Endothelial cell of umbilical vein (primary cell): ENCODE measurements at regions not wholly inside any gene's neighbourhood (a gene's known extent, or its start where the extent isn't known, plus 50 kb on each side); places are given as distances from the start of the nearest gene placed in this dataset.

Experiments used
- BruUV-seq: library from RNA; stranded (reverse); fragments of 400-500 nt; replicated peaks from 2 replicates; lab custom pipeline; 2021; lab: Mats Ljungman, UMichigan
- CTCF ChIA-PET: fragments of 300-600, 350-600 bp; sonication (Branson Sonifier 250); formaldehyde crosslinking; loops from one replicate; lab custom pipeline; 2021; ENCODE audit warnings: antibody characterized with exemption, inconsistent platforms; lab: Charles Lee
- POLR2A ChIA-PET: fragments of 300-600, 350-600 bp; sonication (Branson Sonifier 250); formaldehyde crosslinking; loops from one replicate; lab custom pipeline; 2021; ENCODE audit warnings: antibody characterized with exemption, inconsistent platforms; lab: Charles Lee
- DNase-seq: peaks from one replicate; pipeline ENCODE4 v3.0.0-alpha.2; 2011; ENCODE audit warnings: low read depth, low spot score
- FAIRE-seq: peaks from 2 replicates; lab custom pipeline; 2011; peaks lifted over from hg19 to GRCh38; lab: Jason Lieb, UNC
- H2AFZ ChIP-seq: 2 replicates; pipeline ENCODE4 v1.6.0; 2012; ENCODE audit warnings: low read depth, low read length, control low read depth, inconsistent platforms
- H3K27ac ChIP-seq: 2 replicates; pipeline ENCODE4 v1.5.1; 2011; ENCODE audit warnings: low read depth, mild to moderate bottlenecking, control low read depth, low read length, moderate library complexity; ENCODE audit not compliant: insufficient read depth
- H3K27me3 ChIP-seq, 2 experiments: 2 replicates each; pipeline versions ENCODE4 v1.6.0 to v1.6.1; 2011; ENCODE audit warnings: low read length in 2 of 2, mixed read lengths in 1 of 2; ENCODE audit not compliant: control insufficient read depth in 2 of 2, insufficient read depth in 2 of 2
- H3K36me3 ChIP-seq, 2 experiments: 2 replicates in 1 of 2; 3 replicates in 1 of 2; pipeline ENCODE4 v1.5.1; 2011; ENCODE audit warnings: low read length in 2 of 2, mild to moderate bottlenecking in 1 of 2, moderate library complexity in 1 of 2; ENCODE audit not compliant: control insufficient read depth in 2 of 2, insufficient read depth in 2 of 2; ENCODE audit errors: extremely low read depth in 1 of 2
- H3K4me1 ChIP-seq: 3 replicates; pipeline ENCODE4 v1.5.1; 2011; ENCODE audit warnings: mild to moderate bottlenecking, low read length; ENCODE audit not compliant: control insufficient read depth, insufficient read depth; ENCODE audit errors: extremely low read depth
- H3K4me2 ChIP-seq: 2 replicates; pipeline ENCODE4 v1.6.1; 2011; ENCODE audit warnings: low read length, control low read depth, mixed read lengths; ENCODE audit not compliant: insufficient read depth
- H3K4me3 ChIP-seq, 3 experiments: fragments of 200-600 bp in 1 of 3; sonication (generic), shearing (Covaris generic) in 1 of 3; replicated peaks in 1 of 3; 2 replicates each; pipeline ENCODE4 v1.5.1; 2011 to 2016; ENCODE audit warnings: control low read depth in 3 of 3, low read length in 3 of 3, mild to moderate bottlenecking in 2 of 3, inconsistent platforms in 1 of 3, low read depth in 1 of 3, moderate library complexity in 1 of 3; ENCODE audit not compliant: insufficient read depth in 1 of 3
- H3K79me2 ChIP-seq: 2 replicates; pipeline ENCODE4 v1.6.0; 2012; ENCODE audit warnings: low read length, inconsistent platforms; ENCODE audit not compliant: control insufficient read depth, insufficient read depth
- H3K9ac ChIP-seq: replicated peaks from 2 replicates; pipeline ENCODE3; 2011; ENCODE audit warnings: low read length, control low read depth; ENCODE audit not compliant: insufficient read depth; ENCODE audit errors: extremely low read depth
- H3K9me1 ChIP-seq: replicated peaks from 3 replicates; pipeline ENCODE4 v1.6.0; 2011; ENCODE audit warnings: mild to moderate bottlenecking, low read length; ENCODE audit not compliant: control insufficient read depth, insufficient read depth; ENCODE audit errors: extremely low read depth
- H3K9me3 ChIP-seq: replicated peaks from 2 replicates; pipeline ENCODE4 v1.5.1; 2012; ENCODE audit warnings: low read length, inconsistent platforms; ENCODE audit not compliant: control insufficient read depth, insufficient read depth
- H4K20me1 ChIP-seq: replicated peaks from 2 replicates; pipeline ENCODE3; 2011; ENCODE audit warnings: mild to moderate bottlenecking, low read length; ENCODE audit not compliant: control insufficient read depth, insufficient read depth; ENCODE audit errors: extremely low read depth
- CTCF ChIP-seq, 2 donors: IDR thresholded peaks; 1 replicate in 1 of 2; 2 replicates in 1 of 2; pipeline ENCODE4 v1.5.1; 2011; ENCODE audit warnings: low read length in 2 of 2, mild to moderate bottlenecking in 2 of 2, moderate library complexity in 2 of 2, control low read depth in 1 of 2, inconsistent platforms in 1 of 2, low read depth in 1 of 2; ENCODE audit not compliant: insufficient read depth in 1 of 2; ENCODE audit errors: extremely low read depth in 1 of 2
- EZH2 ChIP-seq: IDR thresholded peaks from 2 replicates; pipeline ENCODE4 v1.6.1; 2012; ENCODE audit warnings: borderline replicate concordance, low read depth, mild to moderate bottlenecking, moderate library complexity, low read length, inconsistent platforms; ENCODE audit not compliant: severe bottlenecking
- FOS ChIP-seq: IDR thresholded peaks from 2 replicates; pipeline ENCODE4 v1.6.1; 2011; ENCODE audit warnings: mild to moderate bottlenecking, low read length, moderate library complexity, borderline replicate concordance; ENCODE audit not compliant: insufficient read depth
- GATA2 ChIP-seq: IDR thresholded peaks from 2 replicates; pipeline ENCODE4 v1.7.0; 2011; ENCODE audit warnings: low read depth, mild to moderate bottlenecking, moderate library complexity, mixed read lengths, low read length; ENCODE audit not compliant: insufficient read length, insufficient read depth
- JUN ChIP-seq: IDR thresholded peaks from 2 replicates; pipeline ENCODE4 v1.6.1; 2011; ENCODE audit warnings: borderline replicate concordance, low read depth; ENCODE audit not compliant: insufficient read length, insufficient read depth
- MAX ChIP-seq: IDR thresholded peaks from 2 replicates; pipeline ENCODE4 v1.6.1; 2011; ENCODE audit not compliant: insufficient read depth, insufficient read length
- MYC ChIP-seq: IDR thresholded peaks from one replicate; pipeline ENCODE4 v1.6.1; 2011; ENCODE audit warnings: mild to moderate bottlenecking, low read depth, low read length
- POLR2A ChIP-seq: IDR thresholded peaks from 2 replicates; pipeline ENCODE4 v1.6.1; 2012; ENCODE audit warnings: low read depth, mild to moderate bottlenecking, control low read depth, low read length
- POLR2AphosphoS5 ChIP-seq: IDR thresholded peaks from 2 replicates; pipeline ENCODE4 v1.6.1; 2012; ENCODE audit warnings: low read depth, mild to moderate bottlenecking, control low read depth, low read length, moderate library complexity; ENCODE audit not compliant: insufficient read depth
- dilution Hi-C: fragments of 300-500 bp; cut with MboI; formaldehyde crosslinking; loops from one replicate; pipeline ENCODE4 v1.15.0; 2019; ENCODE audit warnings: low sequenced_read_pairs; ENCODE audit not compliant: extremely low pct_ligation_motif_present
- intact Hi-C: fragments of 100-400 bp; cut with micrococcal nuclease; formaldehyde crosslinking; loops from one replicate; pipeline ENCODE4 v1.10.0; 2022

GRCh38 chr9:126559296-126559695 lies 54.4 kb upstream of the LMX1B start:
- Histone ChIP-seq H3K36me3 (no peaks in the 10 kb centered on the region), H3K9ac (no peak overlapping the region), H3K9me1 (no peaks in the 10 kb centered on the region), H2AFZ (no peak overlapping the region), H3K27ac (no peak overlapping the region), H3K4me2 (no peak overlapping the region), H3K9me3 (no peaks in the 10 kb centered on the region), H3K27me3 (peaks cover 5 to 18% of the 10 kb centered on the region in 2 experiments), H4K20me1 (no peaks in the 10 kb centered on the region), H3K4me1 (no peaks in the 10 kb centered on the region), H3K79me2 (no peaks in the 10 kb centered on the region), H3K4me3 (no peak overlapping the region)
- no TSS peak for BruUV-seq
- DNase-seq (no peak), FAIRE-seq (no peak)
- dilution Hi-C loops = no loop called here
- ChIA-PET POLR2A (no interaction called here), CTCF (interaction anchor here (4.0 kb wide), 1 partner anchor 59 kb away, joined by 126 read pairs; no protein-coding TSS in a partner anchor)
- intact Hi-C loops = no loop called here
- TF ChIP-seq POLR2A (no peak), FOS (no peak), MAX (no peak), JUN (no peak), GATA2 (no peak), EZH2 (no peak), POLR2AphosphoS5 (no peak), MYC (no peak), CTCF (IDR thresholded peaks at IDR 0.05; ENCODE audit: extremely low read depth in 1 of 2, insufficient read depth in 1 of 2, low read depth in 1 of 2, low read length in 2 of 2) (no peak)
